Heart left ventricle (tissue), 13 donors: ENCODE measurements at regions not wholly inside any gene's neighbourhood (a gene's known extent, or its start where the extent isn't known, plus 50 kb on each side); places are given as distances from the start of the nearest gene placed in this dataset.

Experiments used
- POLR2A ChIP-seq, 2 donors: fragments of 450-650 bp; IDR thresholded peaks; one replicate each; pipeline ENCODE4 v1.6.1; 2017; ENCODE audit warnings: antibody characterized with exemption in 2 of 2, mild to moderate bottlenecking in 2 of 2, moderate library complexity in 2 of 2
- TF ChIP-seq, protein P1 (sequence below), 12 donors: fragments of 200-600 bp; sonication (generic) in 4 of 12; IDR thresholded peaks; one replicate each; pipeline versions ENCODE4 v1.5.0 to v1.8.0; 2018 to 2022; ENCODE audit warnings: antibody characterized with exemption in 12 of 12, mild to moderate bottlenecking in 5 of 12
- donor health status: ischemic (EF 13 %, LVEDD 7.1; RV severe dilation, severe dysfunction).
- donor health status: DM: no; HTN: yes; CAD: no.
- donor health status: DM: no; HTN: no; CAD: no.
- donor health status: ischemic (EF 25% LVEDD 6.9; RV normal size, moderate dysfunction).
- donor health status: ischemic (EF 25% LVEDD 5.7; RV mildly dilated, moderate dysfunction).
- donor health status: ischemic (EF 35%, LVEDD 5.7; RV mildly dilated, moderate dysfunction).
- donor health status: nonischemic (EF 11% LVEDD 7.7; RV severe dilation, severe dysfunction).
- donor health status: DM: yes; HTN: yes; CAD: no.
- donor health status: PGD.
- donor health status: ischemic (EF 29% LVEDD 5.4; RV normal size, mild dysfunction).
- donor health status: nonischemic (EF 23%, LVEDD 6.1; RV moderate dilation, normal function).

DNA sequence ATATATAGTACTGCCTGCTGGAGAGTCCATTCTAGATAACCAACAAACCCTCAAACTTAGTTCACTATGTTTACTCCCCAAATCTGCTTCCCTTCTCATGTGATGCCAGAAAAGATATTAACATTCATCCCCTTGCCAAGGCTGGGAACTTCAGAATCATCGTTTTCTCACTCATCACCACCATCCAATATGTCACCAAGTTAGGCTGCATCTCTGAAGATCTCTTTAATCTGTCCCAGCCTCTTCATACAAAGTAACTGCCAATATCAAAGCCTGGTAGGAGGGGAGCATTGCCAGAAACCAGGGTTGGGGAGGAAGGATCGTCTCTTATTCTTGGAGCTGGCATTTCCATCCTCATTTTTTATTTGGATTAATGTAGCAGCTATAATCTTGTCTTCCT, 71.6 kb downstream of the XCL2 start:
- TF ChIP-seq, protein P1, sequence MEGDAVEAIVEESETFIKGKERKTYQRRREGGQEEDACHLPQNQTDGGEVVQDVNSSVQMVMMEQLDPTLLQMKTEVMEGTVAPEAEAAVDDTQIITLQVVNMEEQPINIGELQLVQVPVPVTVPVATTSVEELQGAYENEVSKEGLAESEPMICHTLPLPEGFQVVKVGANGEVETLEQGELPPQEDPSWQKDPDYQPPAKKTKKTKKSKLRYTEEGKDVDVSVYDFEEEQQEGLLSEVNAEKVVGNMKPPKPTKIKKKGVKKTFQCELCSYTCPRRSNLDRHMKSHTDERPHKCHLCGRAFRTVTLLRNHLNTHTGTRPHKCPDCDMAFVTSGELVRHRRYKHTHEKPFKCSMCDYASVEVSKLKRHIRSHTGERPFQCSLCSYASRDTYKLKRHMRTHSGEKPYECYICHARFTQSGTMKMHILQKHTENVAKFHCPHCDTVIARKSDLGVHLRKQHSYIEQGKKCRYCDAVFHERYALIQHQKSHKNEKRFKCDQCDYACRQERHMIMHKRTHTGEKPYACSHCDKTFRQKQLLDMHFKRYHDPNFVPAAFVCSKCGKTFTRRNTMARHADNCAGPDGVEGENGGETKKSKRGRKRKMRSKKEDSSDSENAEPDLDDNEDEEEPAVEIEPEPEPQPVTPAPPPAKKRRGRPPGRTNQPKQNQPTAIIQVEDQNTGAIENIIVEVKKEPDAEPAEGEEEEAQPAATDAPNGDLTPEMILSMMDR (IDR thresholded peaks at IDR 0.05): no peak
- no peak for TF ChIP-seq POLR2A (IDR thresholded peaks at IDR 0.05)
